H1 (cell line): ENCODE measurements at regions not wholly inside any gene's neighbourhood (a gene's known extent, or its start where the extent isn't known, plus 50 kb on each side); places are given as distances from the start of the nearest gene placed in this dataset.

Experiments used
- CTCF ChIA-PET: fragments of 300-600 bp; sonication (Branson Sonifier 250); formaldehyde crosslinking; loops from one replicate; lab custom pipeline; 2021; ENCODE audit not compliant: partially characterized antibody; lab: Charles Lee
- POLR2A ChIA-PET: fragments of 300-600 bp; sonication (Branson Sonifier 250); formaldehyde crosslinking; loops from one replicate; lab custom pipeline; 2021; ENCODE audit warnings: inconsistent platforms; ENCODE audit not compliant: partially characterized antibody; lab: Charles Lee
- DNase-seq, 2 experiments: peaks; one replicate each; pipeline versions ENCODE4 v3.0.0 to v3.0.0-alpha.2; 2010 to 2022; ENCODE audit warnings: low spot score in 2 of 2, low read depth in 1 of 2, mixed read lengths in 1 of 2
- FAIRE-seq: peaks from 2 replicates; lab custom pipeline; 2011; peaks lifted over from hg19 to GRCh38; lab: Jason Lieb, UNC
- H2AFZ ChIP-seq: 2 replicates; pipeline ENCODE4 v1.8.1; 2012; ENCODE audit warnings: low read length, inconsistent platforms
- H2AK5ac ChIP-seq: 2 replicates; pipeline ENCODE4 v1.6.1; 2013; ENCODE audit warnings: low read depth, low read length
- H2BK120ac ChIP-seq: replicated peaks from 2 replicates; pipeline ENCODE3; 2013; ENCODE audit warnings: low read depth, low read length, inconsistent platforms
- H2BK12ac ChIP-seq: 2 replicates; pipeline ENCODE4 v1.6.1; 2013; ENCODE audit warnings: low read depth, low read length
- H2BK15ac ChIP-seq: 2 replicates; pipeline ENCODE4 v1.6.1; 2013; ENCODE audit warnings: low read length
- H2BK20ac ChIP-seq: 2 replicates; pipeline ENCODE4 v1.6.1; 2013; ENCODE audit warnings: low read length
- H2BK5ac ChIP-seq: 2 replicates; pipeline ENCODE4 v1.6.1; 2013; ENCODE audit warnings: low read depth, low read length
- H3K14ac ChIP-seq: 2 replicates; pipeline ENCODE4 v1.6.1; 2013; ENCODE audit warnings: inconsistent platforms; ENCODE audit not compliant: insufficient read length
- H3K18ac ChIP-seq: 2 replicates; pipeline ENCODE4 v1.6.1; 2013; ENCODE audit warnings: low read length; ENCODE audit errors: extremely low read depth
- H3K23ac ChIP-seq: 2 replicates; pipeline ENCODE4 v1.6.1; 2013; ENCODE audit warnings: inconsistent platforms; ENCODE audit not compliant: insufficient read length
- H3K23me2 ChIP-seq: 2 replicates; pipeline ENCODE4 v1.6.1; 2013; ENCODE audit warnings: low read depth, low read length
- H3K27ac ChIP-seq: 2 replicates; pipeline ENCODE4 v1.6.1; 2011; ENCODE audit warnings: low read depth, low read length, inconsistent platforms
- H3K27me3 ChIP-seq, 4 experiments: replicated peaks in 1 of 4; 1 replicate in 1 of 4; 2 replicates in 3 of 4; pipeline versions ENCODE4 v1.6.1 to v1.8.1; 2011 to 2013; ENCODE audit warnings: low read length in 3 of 4, mild to moderate bottlenecking in 3 of 4, inconsistent platforms in 2 of 4, mixed read lengths in 2 of 4, moderate library complexity in 1 of 4; ENCODE audit not compliant: control insufficient read depth in 3 of 4, insufficient read depth in 3 of 4; ENCODE audit errors: extremely low read depth in 1 of 4
- H3K36me3 ChIP-seq, 4 experiments: 2 replicates each; pipeline versions ENCODE4 v1.6.1 to v1.8.1; 2011 to 2013; ENCODE audit warnings: mild to moderate bottlenecking in 4 of 4, low read length in 3 of 4, moderate library complexity in 2 of 4, control low read depth in 1 of 4, inconsistent platforms in 1 of 4; ENCODE audit not compliant: insufficient read depth in 4 of 4, control insufficient read depth in 2 of 4
- H3K4ac ChIP-seq: replicated peaks from 2 replicates; pipeline ENCODE3; 2013; ENCODE audit warnings: low read length, low read depth, mixed read lengths, inconsistent platforms; ENCODE audit not compliant: insufficient read length
- H3K4me1 ChIP-seq, 4 experiments: replicated peaks in 1 of 4; 1 replicate in 1 of 4; 2 replicates in 3 of 4; pipeline versions ENCODE4 v1.6.1 to v1.8.1; 2011 to 2013; ENCODE audit warnings: low read length in 3 of 4, inconsistent platforms in 2 of 4, mixed read lengths in 1 of 4; ENCODE audit not compliant: insufficient read depth in 4 of 4, control insufficient read depth in 3 of 4
- H3K4me2 ChIP-seq, 2 experiments: 2 replicates each; pipeline versions ENCODE4 v1.6.1 to v1.8.1; 2011 to 2013; ENCODE audit warnings: low read depth in 2 of 2, low read length in 2 of 2, control low read depth in 1 of 2, inconsistent platforms in 1 of 2, mild to moderate bottlenecking in 1 of 2; ENCODE audit not compliant: insufficient read depth in 1 of 2
- H3K4me3 ChIP-seq, 4 experiments: fragments of 200-600, 300-600 bp in 1 of 4; sonication (generic), shearing (Covaris generic), sonication (Bioruptor Twin) in 1 of 4; 2 replicates each; pipeline versions ENCODE4 v1.5.1 to v1.8.1; 2011 to 2016; ENCODE audit warnings: low read length in 4 of 4, low read depth in 3 of 4, control low read depth in 2 of 4, inconsistent platforms in 2 of 4, mild to moderate bottlenecking in 2 of 4, mixed read lengths in 1 of 4, moderate library complexity in 1 of 4; ENCODE audit not compliant: insufficient read depth in 2 of 4; ENCODE audit errors: extremely low read depth in 1 of 4
- H3K56ac ChIP-seq: replicated peaks from 2 replicates; pipeline ENCODE3; 2013; ENCODE audit warnings: low read depth, mild to moderate bottlenecking, mixed read lengths, low read length, inconsistent platforms; ENCODE audit not compliant: insufficient read length
- H3K79me1 ChIP-seq: 2 replicates; pipeline ENCODE4 v1.6.1; 2013; ENCODE audit warnings: low read depth, low read length, control low read depth
- H3K79me2 ChIP-seq, 2 experiments: 2 replicates each; pipeline versions ENCODE4 v1.6.1 to v1.8.1; 2012 to 2013; ENCODE audit warnings: low read length in 2 of 2, mild to moderate bottlenecking in 2 of 2, inconsistent platforms in 1 of 2; ENCODE audit not compliant: insufficient read depth in 2 of 2, control insufficient read depth in 1 of 2
- H3K9ac ChIP-seq, 4 experiments: replicated peaks in 1 of 4; 1 replicate in 1 of 4; 2 replicates in 3 of 4; pipeline versions ENCODE4 v1.6.1 to v1.8.1; 2011 to 2013; ENCODE audit warnings: low read depth in 3 of 4, low read length in 3 of 4, control low read depth in 2 of 4, mild to moderate bottlenecking in 2 of 4, moderate library complexity in 2 of 4, inconsistent platforms in 1 of 4; ENCODE audit errors: extremely low read depth in 1 of 4
- H3K9me3 ChIP-seq, 2 experiments: 2 replicates each; pipeline versions ENCODE4 v1.6.1 to v1.8.1; 2012 to 2013; ENCODE audit warnings: mild to moderate bottlenecking in 2 of 2, moderate library complexity in 2 of 2, control low read depth in 1 of 2, inconsistent platforms in 1 of 2, low read depth in 1 of 2, low read length in 1 of 2, mixed read lengths in 1 of 2; ENCODE audit not compliant: insufficient read depth in 2 of 2
- H4K20me1 ChIP-seq, 2 experiments: replicated peaks in 1 of 2; 2 replicates each; pipeline versions ENCODE3 to v1.8.1; 2011 to 2013; ENCODE audit warnings: inconsistent platforms in 2 of 2, low read length in 2 of 2, mild to moderate bottlenecking in 1 of 2; ENCODE audit not compliant: insufficient read depth in 2 of 2, control insufficient read depth in 1 of 2
- H4K5ac ChIP-seq: 2 replicates; pipeline ENCODE4 v1.6.1; 2013; ENCODE audit warnings: low read length, low read depth, mixed read lengths, inconsistent platforms; ENCODE audit not compliant: insufficient read length
- H4K8ac ChIP-seq: 2 replicates; pipeline ENCODE4 v1.8.0; 2013; ENCODE audit warnings: mild to moderate bottlenecking, moderate library complexity, low read length, inconsistent platforms; ENCODE audit not compliant: insufficient read depth; ENCODE audit errors: extremely low read depth
- H4K91ac ChIP-seq: replicated peaks from 2 replicates; pipeline ENCODE3; 2013; ENCODE audit warnings: low read length, mixed read lengths, inconsistent platforms; ENCODE audit not compliant: insufficient read length
- ASH2L ChIP-seq: fragments of 200-600, 300-600 bp; sonication (generic); IDR thresholded peaks from one replicate; pipeline ENCODE4 v1.7.1; 2017; ENCODE audit warnings: low read length
- CBX8 ChIP-seq: fragments of 300-800, 300-1000 bp; sonication (generic); IDR thresholded peaks from 2 replicates; pipeline ENCODE4 v1.7.1; 2016; ENCODE audit warnings: low read depth, low read length, borderline replicate concordance
- PHF8 ChIP-seq: fragments of 200-600 bp; sonication (generic); conservative IDR thresholded peaks from 2 replicates; pipeline ENCODE4 v1.7.1; 2012; ENCODE audit warnings: low read depth, mild to moderate bottlenecking, inconsistent platforms, low read length, moderate library complexity
- POLR2AphosphoS5 ChIP-seq: IDR thresholded peaks from 2 replicates; pipeline ENCODE4 v1.6.1; 2011; ENCODE audit warnings: low read depth, low read length
- POU5F1 ChIP-seq: IDR thresholded peaks from 2 replicates; pipeline ENCODE4 v1.6.1; 2011; ENCODE audit warnings: low read depth, mild to moderate bottlenecking, low read length, moderate library complexity
- SUZ12 ChIP-seq: fragments of 200-600 bp; sonication (generic); IDR thresholded peaks from 2 replicates; pipeline ENCODE4 v1.6.1; 2012; ENCODE audit warnings: mild to moderate bottlenecking, inconsistent platforms, low read length, moderate library complexity, mixed read lengths
- TAF1 ChIP-seq: IDR thresholded peaks from 2 replicates; pipeline ENCODE4 v1.6.1; 2011; ENCODE audit warnings: mild to moderate bottlenecking, low read depth, low read length
- WGBS, 2 experiments: shearing (Covaris generic) in 1 of 2; methylation state at CpG; one replicate each; pipeline versions ENCODE4 v1.1.6 to v1.1.7; 2013 to 2015; ENCODE audit warnings: low lambda C conversion rate in 2 of 2, mixed read lengths in 2 of 2, inconsistent platforms in 1 of 2, low coverage in 1 of 2, missing lambda C conversion rate in 1 of 2; ENCODE audit not compliant: insufficient replicate concordance in 2 of 2, insufficient coverage in 1 of 2, insufficient read length in 1 of 2; ENCODE audit errors: extremely low coverage in 1 of 2, missing lambda C conversion rate in 1 of 2; 5-methylcytosine and 5-hydroxymethylcytosine counted together
- TF ChIP-seq, protein P1 (sequence below): IDR thresholded peaks from 2 replicates; pipeline ENCODE4 v1.6.1; 2012; ENCODE audit warnings: inconsistent platforms

DNA sequence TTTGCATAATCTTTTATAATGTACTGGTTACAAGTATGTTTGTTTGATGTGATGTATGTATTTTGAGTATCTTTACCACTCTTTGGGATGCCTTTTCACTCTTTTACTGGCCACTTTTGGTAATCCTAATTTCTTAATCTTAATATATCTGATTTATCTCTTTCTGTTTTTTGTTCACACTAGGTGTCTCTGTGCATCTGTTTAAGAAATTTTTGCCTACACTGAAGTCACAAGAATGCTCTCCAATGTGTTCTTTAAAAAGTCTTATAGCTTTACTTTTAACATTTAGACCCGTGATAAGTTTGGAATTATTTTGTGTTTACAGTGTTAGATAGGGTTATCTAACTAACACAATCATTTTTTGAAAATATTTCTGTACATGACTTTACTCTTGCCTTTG, 659.1 kb downstream of the SI start (continued):
- no peak for TF ChIP-seq CBX8

DNA sequence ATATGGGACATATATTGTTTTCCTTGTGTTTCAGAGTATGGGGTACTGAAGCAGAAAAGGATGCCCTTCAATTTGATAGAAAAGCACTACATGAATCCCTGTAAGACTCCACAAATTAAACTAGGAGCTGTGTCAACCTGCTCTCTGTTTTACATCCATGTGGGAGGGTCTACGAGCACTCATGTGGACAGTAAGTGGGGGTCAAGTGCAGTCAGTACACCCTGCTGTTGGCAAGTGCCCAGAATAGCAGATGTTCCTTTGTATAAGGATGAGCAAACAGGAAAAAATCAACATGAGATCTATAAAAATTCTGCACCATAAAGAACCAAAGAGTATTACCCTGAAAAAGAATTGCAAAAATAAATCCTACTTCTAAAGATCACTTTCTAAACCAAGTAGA, 659.9 kb downstream of the SI start:
- Histone ChIP-seq H3K9ac (no peak overlapping the region), H3K79me2 (no peaks in the 10 kb centered on the region), H2BK120ac (no peak overlapping the region), H3K4me2 (no peak overlapping the region), H4K20me1 (no peaks in the 10 kb centered on the region), H4K8ac (no peak overlapping the region), H3K4ac (no peak overlapping the region), H4K5ac (no peak overlapping the region), H3K27me3 (no peaks in the 10 kb centered on the region), H2AFZ (no peak overlapping the region), H2BK5ac (no peak overlapping the region), H3K23me2 (no peaks in the 10 kb centered on the region), H3K14ac (no peak overlapping the region), H3K4me1 (no peaks in the 10 kb centered on the region), H2AK5ac (no peak overlapping the region), H3K79me1 (no peaks in the 10 kb centered on the region), H2BK20ac (no peak overlapping the region), H4K91ac (no peak overlapping the region), H3K18ac (no peak overlapping the region), H3K27ac (no peak overlapping the region), H2BK12ac (no peak overlapping the region), H3K4me3 (no peak overlapping the region), H3K36me3 (no peaks in the 10 kb centered on the region), H3K9me3 (no peaks in the 10 kb centered on the region), H3K23ac (no peak overlapping the region), H3K56ac (no peak overlapping the region), H2BK15ac (no peak overlapping the region)
- DNase-seq: no peak
- WGBS, 2 experiments: 93% methylated on average over 1 of the region's 1 CpG; no CpG with 5 or more reads in 1 of the 2 experiments
- ChIA-PET CTCF (no interaction called here), POLR2A (no interaction called here)
- no peak for FAIRE-seq
- no peak for TF ChIP-seq SUZ12
- no peak for TF ChIP-seq POLR2AphosphoS5
- TF ChIP-seq, protein P1, sequence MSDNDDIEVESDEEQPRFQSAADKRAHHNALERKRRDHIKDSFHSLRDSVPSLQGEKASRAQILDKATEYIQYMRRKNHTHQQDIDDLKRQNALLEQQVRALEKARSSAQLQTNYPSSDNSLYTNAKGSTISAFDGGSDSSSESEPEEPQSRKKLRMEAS: no peak
- TF ChIP-seq POU5F1: no peak
- no peak for TF ChIP-seq PHF8
- no peak for TF ChIP-seq ASH2L
- TF ChIP-seq TAF1: no peak
